Kidney (tissue), 13 donors: ENCODE measurements at regions not wholly inside any gene's neighbourhood (a gene's known extent, or its start where the extent isn't known, plus 50 kb on each side); places are given as distances from the start of the nearest gene placed in this dataset.

Source experiments
- DNase-seq, 5 donors: peaks; one replicate each; pipeline ENCODE4 v3.0.0-alpha.2; 2013 to 2020
- FAIRE-seq: peaks from 2 replicates; lab custom pipeline; 2012; peaks lifted over from hg19 to GRCh38; lab: Jason Lieb, UNC
- H3K27ac ChIP-seq, 2 donors: one replicate each; pipeline ENCODE4 v1.7.0; 2013; ENCODE audit warnings: low read depth in 2 of 2, low read length in 2 of 2, inconsistent platforms in 1 of 2
- H3K27me3 ChIP-seq: one replicate; pipeline ENCODE4 v1.7.1; 2013; ENCODE audit warnings: low read length, inconsistent platforms; ENCODE audit not compliant: control insufficient read depth, insufficient read depth
- H3K36me3 ChIP-seq, 3 donors: one replicate each; pipeline versions ENCODE4 v1.7.0 to v1.7.1; 2013; ENCODE audit warnings: low read length in 3 of 3, control low read depth in 1 of 3, inconsistent platforms in 1 of 3; ENCODE audit not compliant: insufficient read depth in 3 of 3, control insufficient read depth in 2 of 3
- H3K4me1 ChIP-seq, 3 donors: one replicate each; pipeline versions ENCODE4 v1.7.0 to v1.7.1; 2013; ENCODE audit warnings: low read length in 3 of 3, inconsistent platforms in 1 of 3, low read depth in 1 of 3; ENCODE audit not compliant: control insufficient read depth in 2 of 3, insufficient read depth in 2 of 3
- H3K4me3 ChIP-seq, 3 donors: one replicate each; pipeline versions ENCODE4 v1.7.0 to v1.8.1; 2013; ENCODE audit warnings: low read length in 3 of 3, control low read depth in 1 of 3, inconsistent platforms in 1 of 3
- H3K9ac ChIP-seq, 3 donors: one replicate each; pipeline versions ENCODE4 v1.7.0 to v1.7.1; 2013; ENCODE audit warnings: low read length in 3 of 3, control low read depth in 1 of 3, inconsistent platforms in 1 of 3
- H3K9me3 ChIP-seq, 3 donors: one replicate each; pipeline versions ENCODE4 v1.7.0 to v1.7.1; 2013; ENCODE audit warnings: low read length in 3 of 3, control low read depth in 1 of 3, inconsistent platforms in 1 of 3; ENCODE audit not compliant: control insufficient read depth in 2 of 3, insufficient read depth in 1 of 3
- CTCF ChIP-seq: IDR thresholded peaks from 3 replicates; pipeline ENCODE4 v1.5.1; 2012; ENCODE audit warnings: mild to moderate bottlenecking, moderate library complexity, borderline replicate concordance; ENCODE audit not compliant: insufficient read depth; ENCODE audit errors: extremely low read depth
- intact Hi-C: fragments of 100-400 bp; cut with DNase I; formaldehyde crosslinking; loops from one replicate; pipeline ENCODE4 v1.11.1; 2022
- donor health status: control.
- donor health status: control.
- donor health status: control.
- donor health status: control.
- donor health status: control.
- donor health status: DM: yes; HTN: yes; CAD: no.
- donor health status: Normal renal cell carcinoma (clear cell type).

DNA sequence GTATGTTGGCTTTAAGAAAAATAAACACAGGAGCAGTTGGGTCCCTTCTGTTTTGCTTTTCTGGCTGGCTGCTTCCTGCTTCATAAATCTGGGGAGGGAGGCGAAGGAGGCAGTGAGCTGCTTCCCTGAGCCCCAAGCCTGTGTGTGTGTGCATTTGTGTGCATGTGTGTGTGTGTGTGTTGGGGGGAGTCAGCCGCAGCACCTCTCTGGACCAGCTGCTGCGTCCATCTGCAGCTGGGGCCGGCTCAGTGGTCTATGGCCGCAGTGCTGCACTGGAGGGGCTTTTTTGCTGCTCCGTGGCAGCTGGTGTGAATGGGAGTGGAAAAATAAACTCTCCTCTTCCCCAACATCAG is 192.3 kb downstream of the RNF144A start:
- Histone ChIP-seq H3K36me3 (no peaks in the 10 kb centered on the region), H3K4me3 (no peak overlapping the region), H3K9me3 (no peaks in the 10 kb centered on the region), H3K4me1 (no peaks in the 10 kb centered on the region), H3K27ac (no peak overlapping the region), H3K27me3 (no peaks in the 10 kb centered on the region), H3K9ac (no peak overlapping the region)
- FAIRE-seq (no peak), DNase-seq (peak in 4 of 5 donors; percentile 77 to 85 (median 81))
- no peak for TF ChIP-seq CTCF
- intact Hi-C loops = no loop called here

GRCh38 chr2:7111626-7112025 is 194.4 kb downstream of the RNF144A start:
- Histone ChIP-seq H3K9ac (no peak overlapping the region), H3K27ac (no peak overlapping the region), H3K27me3 (no peaks in the 10 kb centered on the region), H3K4me3 (no peak overlapping the region), H3K4me1 (no peaks in the 10 kb centered on the region), H3K36me3 (no peaks in the 10 kb centered on the region), H3K9me3 (no peaks in the 10 kb centered on the region)
- TF ChIP-seq CTCF = no peak
- intact Hi-C loops = no loop called here
- DNase-seq (no peak), FAIRE-seq (no peak)

DNA sequence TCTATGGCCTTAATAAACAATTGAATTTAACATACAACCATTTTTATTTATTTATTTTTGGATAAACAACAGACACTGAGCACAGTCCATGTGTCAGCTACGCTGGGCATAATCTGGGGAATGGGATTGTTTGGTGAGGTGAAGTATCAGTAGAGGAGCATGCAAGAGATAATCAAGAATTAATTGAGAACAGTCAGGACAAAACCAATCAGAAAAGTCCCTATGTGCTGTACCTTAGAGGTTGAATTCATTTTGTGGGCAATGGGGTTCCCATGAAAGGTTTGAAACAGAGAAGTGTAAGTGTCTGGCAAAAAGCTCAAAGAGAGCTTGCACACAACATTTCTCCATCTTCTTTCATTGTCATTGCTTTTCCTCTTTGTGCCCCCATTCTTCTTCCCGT is 198.2 kb downstream of the RNF144A start:
- intact Hi-C loops = no loop called here
- H3K36me3 ChIP-seq = no peaks in the 10 kb centered on the region
- no peak for TF ChIP-seq CTCF

GRCh38 chr2:7115906-7116305 is 198.7 kb downstream of the RNF144A start:
- H3K4me3 ChIP-seq = no peak overlapping the region
- intact Hi-C loops = no loop called here
- no peaks in the 10 kb centered on the region for H3K27me3 ChIP-seq
- DNase-seq = no peak
- no peaks in the 10 kb centered on the region for H3K36me3 ChIP-seq
- no peak overlapping the region for H3K27ac ChIP-seq
- H3K9ac ChIP-seq = no peak overlapping the region
- no peaks in the 10 kb centered on the region for H3K9me3 ChIP-seq
- no peak for FAIRE-seq
- H3K4me1 ChIP-seq = no peaks in the 10 kb centered on the region
- TF ChIP-seq CTCF = no peak

More for the DNA sequence above, 198.2 kb downstream of the RNF144A start:
- no peaks in the 10 kb centered on the region for H3K4me1 ChIP-seq
- no peak overlapping the region for H3K27ac ChIP-seq
- H3K27me3 ChIP-seq = no peaks in the 10 kb centered on the region
- no peak for DNase-seq
- no peak for FAIRE-seq
- H3K9me3 ChIP-seq = no peaks in the 10 kb centered on the region
- no peak overlapping the region for H3K4me3 ChIP-seq
- no peak overlapping the region for H3K9ac ChIP-seq
